Keratinocyte (primary cell): ENCODE measurements at regions not wholly inside any gene's neighbourhood (a gene's known extent, or its start where the extent isn't known, plus 50 kb on each side); places are given as distances from the start of the nearest gene placed in this dataset.

ENCODE experiments used
- CTCF ChIP-seq, 3 experiments: IDR thresholded peaks in 1 of 3; conservative IDR thresholded peaks in 1 of 3; optimal IDR thresholded peaks in 1 of 3; 2 replicates in 2 of 3; 3 replicates in 1 of 3; pipeline versions ENCODE3 to v1.5.1; 2011; ENCODE audit warnings: low read length in 3 of 3, mild to moderate bottlenecking in 3 of 3, moderate library complexity in 2 of 3, control low read depth in 1 of 3, inconsistent platforms in 1 of 3; ENCODE audit not compliant: insufficient read depth in 2 of 3; ENCODE audit errors: extremely low read depth in 1 of 3
- EZH2 ChIP-seq: IDR thresholded peaks from one replicate; pipeline ENCODE4 v1.6.1; 2012; ENCODE audit warnings: inconsistent platforms, mild to moderate bottlenecking, low read length, moderate library complexity

GRCh38 chr14:97178781-97179180, 381.6 kb downstream of the VRK1 start:
- TF ChIP-seq CTCF (optimal IDR thresholded peaks at IDR 0.05 in 1 of 3, IDR thresholded peaks at IDR 0.05 in 1 of 3, conservative IDR thresholded peaks at IDR 0.05 in 1 of 3; ENCODE audit: extremely low read depth in 1 of 3, insufficient read depth in 2 of 3, low read length in 3 of 3) (no peak), EZH2 (no peak)
